Fibroblast of skin of right quadriceps (primary cell): ENCODE measurements at regions not wholly inside any gene's neighbourhood (a gene's known extent, or its start where the extent isn't known, plus 50 kb on each side); places are given as distances from the start of the nearest gene placed in this dataset.
"Not testable (repeated sequence)": the region's sequence is repeated elsewhere in the genome, so short reads cannot be mapped to it uniquely, and the experiment has no call there.

Experiments used
- DNase-seq: peaks from one replicate; pipeline ENCODE4 v3.0.0-alpha.2; 2013

DNA sequence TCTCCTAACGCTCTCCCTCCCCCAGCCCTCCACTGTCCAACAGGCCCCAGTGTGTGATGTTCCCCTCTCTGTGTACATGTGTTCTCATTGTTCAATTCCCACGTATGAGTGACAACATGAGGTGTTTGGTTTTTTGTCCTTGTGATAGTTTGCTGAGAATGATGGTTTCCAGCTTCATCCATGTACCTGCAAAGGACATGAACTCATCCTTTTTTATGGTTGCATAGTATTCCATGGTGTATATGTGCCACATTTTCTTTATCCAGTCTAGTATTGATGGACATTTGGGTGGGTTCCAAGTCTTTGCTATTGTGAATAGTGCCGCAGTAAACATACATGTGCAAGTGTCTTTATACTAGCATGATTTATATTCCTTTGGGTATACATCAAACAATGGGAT, 347.4 kb downstream of the MAGEE1 start:
- DNase-seq = not testable (repeated sequence)

DNA sequence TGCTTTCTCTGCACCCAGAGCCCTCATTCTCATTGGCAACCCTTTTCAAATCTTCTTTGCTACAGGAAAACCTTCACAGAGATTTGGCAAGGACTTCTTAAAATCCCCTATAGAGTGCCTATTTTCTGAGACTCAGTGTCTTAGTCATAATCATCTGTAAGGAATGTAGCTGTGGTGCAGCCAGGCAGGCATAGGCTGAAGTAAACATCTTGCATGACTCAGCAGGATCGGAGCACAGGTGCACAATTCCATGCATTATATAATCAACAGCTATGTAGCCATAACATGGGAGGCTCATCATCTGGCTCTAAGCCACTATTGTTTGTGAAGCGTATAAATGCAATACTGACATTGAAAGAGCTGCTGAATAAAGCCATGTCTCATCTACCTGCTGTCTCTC, 368.8 kb downstream of the MAGEE1 start:
- no peak for DNase-seq

GRCh38 chrX:76802708-76803107, 375.2 kb downstream of the MAGEE1 start:
- no peak for DNase-seq

DNA sequence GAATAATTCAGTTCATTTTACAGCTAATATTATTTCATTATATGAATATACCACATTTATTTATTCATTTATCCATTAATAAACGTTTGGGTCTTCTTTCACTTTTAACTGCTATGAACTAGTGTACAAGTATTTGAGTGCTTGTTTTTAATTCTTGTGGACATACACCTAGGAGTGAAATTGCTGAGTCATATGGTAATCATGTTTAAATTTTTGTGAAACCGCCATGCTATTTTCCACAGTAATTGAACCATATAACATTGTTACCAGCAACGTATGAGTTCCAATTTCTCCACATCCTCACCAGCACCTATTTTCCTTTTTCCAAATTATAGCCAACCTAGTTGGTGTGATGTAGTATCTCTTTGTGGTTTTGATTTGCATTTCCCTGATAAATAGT, 388.2 kb downstream of the MAGEE1 start:
- DNase-seq = no peak

GRCh38 chrX:76817279-76817678, 389.8 kb downstream of the MAGEE1 start:
- not testable (repeated sequence) for DNase-seq

- no peak for DNase-seq
These were observed 393.8 kb downstream of the MAGEE1 start for GRCh38 chrX:76821276-76821675.

- no peak for DNase-seq
These were observed 400.2 kb downstream of the MAGEE1 start for GRCh38 chrX:76827672-76828071.

DNA sequence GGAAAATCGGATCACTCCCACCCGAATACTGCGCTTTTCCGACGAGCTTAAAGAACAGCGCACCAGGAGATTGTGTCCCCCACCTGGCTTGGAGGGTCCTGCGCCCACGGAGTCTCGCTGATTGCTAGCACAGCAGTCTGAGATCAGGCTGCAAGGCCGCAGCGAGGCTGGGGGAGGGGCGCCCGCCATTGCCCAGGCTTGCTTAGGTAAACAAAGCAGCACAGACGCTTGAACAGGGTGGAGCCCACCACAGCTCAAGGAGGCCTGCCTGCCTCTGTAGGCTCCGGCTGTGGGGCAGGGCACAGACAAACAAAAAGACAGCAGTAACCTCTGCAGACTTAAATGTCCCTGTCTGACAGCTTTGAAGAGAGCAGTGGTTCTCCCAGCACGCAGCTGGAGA, 413.4 kb downstream of the MAGEE1 start:
- not testable (repeated sequence) for DNase-seq

DNA sequence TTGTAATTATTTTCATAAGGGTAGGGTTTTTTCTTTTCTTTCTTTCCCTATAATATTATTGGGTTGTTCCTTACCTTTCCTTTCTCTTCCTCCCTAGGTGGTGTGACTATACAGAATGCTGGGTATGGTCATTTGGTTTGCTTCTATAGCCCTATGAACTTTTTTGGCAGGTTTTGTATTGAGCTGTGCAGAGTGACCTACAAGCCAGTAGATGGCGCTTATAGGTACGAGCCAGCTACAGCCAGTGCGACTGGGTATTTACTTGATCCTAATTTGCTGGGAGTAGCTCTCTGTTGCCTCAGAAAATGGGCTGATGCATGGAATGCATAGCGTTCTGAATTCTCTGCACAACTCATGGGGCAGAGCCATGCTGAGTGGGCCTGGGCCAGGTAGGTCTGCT, 423.3 kb downstream of the MAGEE1 start:
- DNase-seq = no peak

DNA sequence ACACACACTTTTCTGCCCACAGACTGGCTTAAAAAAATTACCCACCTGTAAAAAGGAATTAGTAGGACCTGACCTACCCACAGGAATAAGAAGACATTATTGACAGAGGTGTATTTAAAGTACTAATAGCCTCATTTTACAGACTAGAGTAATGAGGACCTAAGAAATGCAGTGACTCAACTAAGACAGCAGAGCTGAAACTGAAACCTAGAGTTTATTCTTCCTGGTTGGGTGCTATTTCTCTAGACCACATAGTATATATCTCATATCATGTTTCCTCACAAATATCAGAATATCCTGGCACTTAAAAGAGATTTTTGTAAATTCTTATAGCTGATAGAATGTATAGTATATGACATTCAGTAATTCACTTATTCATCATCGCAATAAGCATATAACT, 435.0 kb downstream of the MAGEE1 start:
- DNase-seq = no peak

DNA sequence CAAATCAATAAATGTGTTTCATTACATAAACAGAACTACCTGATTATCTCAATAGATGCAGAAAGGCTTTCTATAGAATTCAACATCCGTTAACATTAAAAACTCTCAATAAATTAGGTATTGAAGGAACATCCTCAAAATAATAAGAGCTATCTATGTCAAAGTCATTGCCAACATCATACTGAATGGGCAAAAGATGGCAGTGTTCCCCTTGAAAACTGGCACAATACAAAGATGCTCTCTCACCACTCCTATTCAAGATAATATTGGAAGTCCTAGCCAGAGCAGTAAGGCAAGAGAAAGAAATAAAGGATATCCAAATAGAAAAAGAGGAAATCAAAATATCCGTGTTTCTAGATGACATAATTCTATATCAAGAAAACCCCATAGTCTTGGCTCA, 466.4 kb downstream of the MAGEE1 start:
- DNase-seq = no peak

- no peak for DNase-seq
These were observed 488.3 kb downstream of the MAGEE1 start for GRCh38 chrX:76915836-76916235.

DNA sequence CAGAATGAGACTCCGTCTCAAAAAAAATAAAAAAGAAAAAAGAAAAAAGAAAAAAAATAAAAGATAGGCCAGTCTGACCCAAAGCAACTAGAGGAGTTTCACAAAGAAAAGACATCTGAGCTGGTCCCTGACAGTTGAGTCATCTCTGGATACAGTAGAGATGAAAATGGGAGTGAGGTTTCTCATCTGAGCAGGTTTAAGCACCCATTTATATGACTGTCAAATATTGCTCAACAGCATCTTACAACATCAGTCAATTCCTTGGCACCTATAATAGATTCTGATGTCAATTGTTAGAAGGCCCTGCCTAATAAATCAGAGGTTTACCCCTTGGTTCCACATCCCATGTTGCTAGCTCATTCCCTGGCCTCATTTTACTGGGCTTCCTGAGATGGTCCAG, 490.5 kb downstream of the MAGEE1 start:
- no peak for DNase-seq

GRCh38 chrX:76919761-76920160, 492.3 kb downstream of the MAGEE1 start:
- no peak for DNase-seq

DNA sequence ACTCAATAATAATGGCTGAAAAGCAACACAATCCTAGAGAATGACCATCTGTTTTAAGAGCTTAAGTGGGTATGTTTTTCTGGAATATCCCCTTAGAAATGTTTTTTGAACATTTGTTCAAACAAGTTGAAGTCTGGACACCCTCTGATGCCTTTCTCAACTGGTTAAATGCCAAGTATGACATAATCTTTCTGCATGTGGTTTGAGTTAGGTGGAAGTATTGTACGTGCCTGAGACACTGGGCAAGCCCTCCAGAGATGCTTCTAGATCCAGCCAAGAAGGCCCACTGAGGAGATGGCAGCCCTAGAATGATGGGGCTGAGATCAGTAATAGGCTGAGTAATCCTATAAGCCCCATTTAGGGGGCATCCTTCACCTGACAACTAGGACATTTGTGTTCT, 493.1 kb downstream of the MAGEE1 start:
- no peak for DNase-seq

DNA sequence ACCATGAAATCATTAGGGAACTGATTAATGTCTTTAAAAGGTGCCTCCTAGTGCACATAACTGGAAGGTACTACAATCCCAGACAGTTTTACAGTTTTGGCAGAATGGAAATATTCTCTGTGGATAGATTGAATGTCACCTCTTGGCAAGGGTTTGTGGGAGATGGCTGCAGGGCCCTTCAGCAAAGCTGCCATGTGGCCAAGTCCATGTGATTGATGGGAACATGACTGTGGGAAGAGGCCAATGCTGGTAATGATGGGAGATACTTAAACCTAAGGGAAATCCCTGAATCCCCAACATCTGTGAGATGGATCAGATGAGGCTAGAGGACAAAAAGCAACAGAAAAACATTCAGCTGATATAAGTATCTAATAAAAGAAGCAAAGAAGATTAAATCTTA, 493.7 kb downstream of the MAGEE1 start:
- DNase-seq = no peak

DNA sequence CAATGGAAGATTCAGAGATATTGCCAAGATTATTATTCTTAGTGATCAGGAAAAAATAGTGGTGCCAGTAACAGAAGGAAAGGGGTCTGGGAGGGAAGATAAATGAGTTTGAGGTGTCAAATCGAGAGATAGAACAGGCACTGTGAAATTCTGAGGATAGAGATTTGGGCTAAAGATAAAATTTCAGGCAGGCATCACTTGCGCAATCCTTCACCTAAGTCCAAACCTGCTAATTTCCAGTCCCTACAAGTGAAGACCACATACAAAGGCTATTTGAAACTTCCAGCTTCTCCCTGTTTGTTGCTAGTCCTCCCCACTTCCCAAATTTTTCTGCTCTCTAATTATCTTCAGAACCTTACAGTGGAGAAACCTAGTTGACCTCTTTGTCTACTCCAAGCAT, 494.6 kb downstream of the MAGEE1 start:
- no peak for DNase-seq

- not testable (repeated sequence) for DNase-seq
These were observed 497.1 kb downstream of the MAGEE1 start for GRCh38 chrX:76924616-76925015.

- no peak for DNase-seq
These were observed 504.0 kb downstream of the MAGEE1 start for GRCh38 chrX:76931518-76931917.

DNA sequence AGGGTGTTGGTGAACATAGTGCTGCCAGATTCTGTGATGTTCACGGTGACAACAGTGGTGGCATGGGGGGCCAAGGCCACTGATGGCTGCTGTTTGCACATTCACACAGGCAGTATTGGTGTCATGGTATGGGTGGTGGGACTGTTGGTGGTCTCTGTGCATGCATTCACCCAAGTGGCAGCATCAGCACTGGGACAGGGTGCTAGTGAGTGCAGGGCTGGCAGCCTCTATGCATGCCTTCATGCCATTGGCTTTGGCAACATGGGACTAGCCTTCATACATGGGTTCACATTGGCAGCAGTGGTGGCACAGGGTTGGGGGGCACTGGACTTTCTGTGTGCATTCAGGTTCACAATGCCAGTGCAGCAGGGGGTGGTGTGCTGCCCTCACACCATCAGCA, 489.7 kb upstream of the FGF16 start:
- DNase-seq = no peak

DNA sequence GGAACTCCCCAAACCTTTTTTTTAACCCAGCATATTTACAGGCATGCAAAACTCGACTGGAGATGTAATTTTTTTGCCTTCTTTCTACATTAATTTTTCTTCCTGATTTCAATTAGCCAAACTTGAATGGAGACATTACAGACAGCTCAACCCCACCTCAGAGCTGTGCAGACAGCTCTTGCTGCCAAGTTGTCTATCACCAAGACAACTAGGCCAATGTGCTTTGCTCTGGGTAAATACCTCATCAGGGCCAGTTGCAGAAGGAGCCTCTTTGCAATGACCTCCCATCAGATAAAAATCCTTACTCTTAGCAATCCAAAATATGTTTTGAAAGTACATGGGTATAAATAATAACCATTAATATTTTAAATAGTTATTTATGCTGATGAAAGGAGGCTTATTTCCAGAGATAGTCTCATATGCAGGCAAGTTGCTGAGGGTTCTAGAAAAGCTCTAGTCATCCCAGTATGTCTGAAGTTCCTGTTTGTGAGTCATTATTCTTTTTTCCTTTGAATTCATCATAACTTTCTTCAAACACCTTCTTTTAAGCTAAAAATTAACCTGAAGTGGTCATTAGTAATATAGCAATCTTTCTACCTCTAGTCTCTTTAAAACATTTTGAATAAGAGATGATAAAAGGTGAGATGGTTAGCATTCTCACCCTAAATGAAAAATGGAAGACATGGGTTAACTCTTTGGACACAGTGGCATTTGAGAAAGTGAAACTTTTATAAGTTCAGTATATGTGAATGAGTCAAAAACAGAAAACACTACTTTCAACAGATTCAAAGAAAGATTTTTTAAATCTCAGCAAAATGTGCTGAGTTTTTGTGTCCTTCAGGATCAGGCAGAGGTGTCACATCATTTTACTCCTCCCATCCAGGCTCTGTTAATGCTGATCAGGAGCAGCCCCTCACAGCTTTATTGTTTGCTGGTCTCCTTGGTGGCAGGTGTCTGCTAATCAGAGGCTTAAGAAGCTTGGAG, 475.5 kb upstream of the FGF16 start:
- no peak for DNase-seq

- DNase-seq = no peak
These were observed 469.7 kb upstream of the FGF16 start for GRCh38 chrX:76977452-76977851.

GRCh38 chrX:76987381-76987780, 459.8 kb upstream of the FGF16 start:
- no peak for DNase-seq

- DNase-seq = no peak
These were observed 450.5 kb upstream of the FGF16 start for GRCh38 chrX:76996641-76997040.

DNA sequence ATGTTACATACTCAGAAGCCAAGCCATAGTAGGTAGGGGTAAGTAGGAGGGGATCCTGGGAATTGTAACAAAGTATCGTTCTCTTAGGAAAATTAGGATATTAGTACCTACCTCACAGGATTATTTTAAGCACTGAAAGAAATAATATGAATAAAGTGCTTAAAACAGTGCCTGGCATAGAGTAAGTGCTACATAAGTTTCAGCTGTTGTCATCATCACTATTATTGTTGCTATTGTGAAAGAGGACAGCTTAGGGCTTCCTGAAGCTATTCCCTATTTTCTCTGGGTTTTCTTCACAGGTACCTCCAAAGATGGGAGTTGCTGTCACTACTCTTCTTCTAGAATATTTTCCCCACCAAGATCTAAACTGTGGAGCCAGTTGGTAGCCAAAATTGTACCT, 443.7 kb upstream of the FGF16 start:
- DNase-seq = peak; percentile 1
